Upper lobe of left lung (tissue), 6 donors: ENCODE measurements at regions not wholly inside any gene's neighbourhood (a gene's known extent, or its start where the extent isn't known, plus 50 kb on each side); places are given as distances from the start of the nearest gene placed in this dataset.
A peak's percentile ranks its signal among the peaks of the same experiment; 100 is the strongest.

ENCODE experiments used
- ATAC-seq, 2 donors: fragments of 200-7000 bp; cut with Tn5 transposase; one replicate each; pipeline ENCODE4 v1.9.1; 2022; ENCODE audit warnings: mild to moderate bottlenecking in 2 of 2, moderate library complexity in 2 of 2; ENCODE audit not compliant: low FRiP score in 2 of 2
- DNase-seq, 2 donors: peaks; one replicate each; pipeline ENCODE4 v3.0.0-alpha.2; 2019 to 2020
- H3K27ac ChIP-seq, 4 donors: fragments of 200-600 bp; sonication (generic); one replicate each; pipeline ENCODE4 v1.5.1; 2016 to 2019
- H3K27me3 ChIP-seq, 4 donors: fragments of 200-600 bp; sonication (generic); one replicate each; pipeline ENCODE4 v1.5.1; 2017 to 2019
- H3K36me3 ChIP-seq, 4 donors: fragments of 200-600 bp; sonication (generic); one replicate each; pipeline ENCODE4 v1.5.1; 2016 to 2019
- H3K4me1 ChIP-seq, 4 donors: fragments of 200-600 bp; sonication (generic); one replicate each; pipeline ENCODE4 v1.5.1; 2018 to 2019
- H3K4me3 ChIP-seq, 4 donors: fragments of 200-600 bp; sonication (generic); one replicate each; pipeline ENCODE4 v1.5.1; 2017 to 2019; ENCODE audit warnings: mild to moderate bottlenecking in 2 of 4, moderate library complexity in 1 of 4
- H3K9me3 ChIP-seq, 4 donors: fragments of 200-600 bp; sonication (generic); one replicate each; pipeline ENCODE4 v1.5.1; 2018 to 2019
- CTCF ChIP-seq, 6 experiments: fragments of 450-650 bp in 4 of 6; fragments of 200-600 bp in 2 of 6; sonication (generic) in 2 of 6; IDR thresholded peaks; one replicate each; pipeline ENCODE4 v1.5.1; 2016 to 2019; ENCODE audit warnings: antibody characterized with exemption in 6 of 6
- EP300 ChIP-seq, 4 donors: sonication (generic); formaldehyde crosslinking; IDR thresholded peaks; one replicate each; pipeline ENCODE4 v1.5.1; 2017; ENCODE audit warnings: antibody characterized with exemption in 4 of 4, control low read depth in 2 of 4
- POLR2A ChIP-seq, 4 donors: fragments of 450-650 bp; IDR thresholded peaks; one replicate each; pipeline ENCODE4 v1.5.1; 2016 to 2017; ENCODE audit warnings: antibody characterized with exemption in 4 of 4, mild to moderate bottlenecking in 2 of 4
- POLR2AphosphoS5 ChIP-seq, 2 donors: sonication (generic); formaldehyde crosslinking; IDR thresholded peaks; one replicate each; pipeline ENCODE4 v1.5.1; 2017; ENCODE audit warnings: antibody characterized with exemption in 2 of 2
- WGBS, 2 donors: methylation state at CpG; one replicate each; pipeline ENCODE4 v1.1.5; 2017 to 2018; 5-methylcytosine and 5-hydroxymethylcytosine counted together
- donor health status: DM: no; HTN: no; CAD: no; lungs with moderate emphysema.
- donor health status: DM: no; HTN: yes; CAD: no; lungs with severe emphysema.

GRCh38 chr18:6614952-6615351, 114.6 kb upstream of the ARHGAP28 start:
- Histone ChIP-seq H3K4me3 (no peak overlapping the region), H3K9me3 (no peaks in the 10 kb centered on the region), H3K36me3 (no peaks in the 10 kb centered on the region), H3K27me3 (no peaks in the 10 kb centered on the region), H3K27ac (no peak overlapping the region), H3K4me1 (no peaks in the 10 kb centered on the region)
- no peak for TF ChIP-seq EP300 (IDR thresholded peaks at IDR 0.05)
- no peak for TF ChIP-seq CTCF (IDR thresholded peaks at IDR 0.05)
- ATAC-seq: no peak
- WGBS, 2 donors: 95 to 96% methylated on average over 4 of the region's 4 CpGs
- DNase-seq: no peak

- Histone ChIP-seq H3K9me3 (no peaks in the 10 kb centered on the region), H3K27ac (no peak overlapping the region), H3K27me3 (no peaks in the 10 kb centered on the region), H3K4me3 (no peak overlapping the region), H3K36me3 (no peaks in the 10 kb centered on the region), H3K4me1 (no peaks in the 10 kb centered on the region)
- no peak for DNase-seq
- 67 to 75% methylated on average over 4 of the region's 4 CpGs for WGBS, 2 donors
- TF ChIP-seq POLR2A (IDR thresholded peaks at IDR 0.05): no peak
- no peak for TF ChIP-seq POLR2AphosphoS5 (IDR thresholded peaks at IDR 0.05)
- TF ChIP-seq CTCF (IDR thresholded peaks at IDR 0.05): no peak
- TF ChIP-seq EP300 (IDR thresholded peaks at IDR 0.05): no peak
- ATAC-seq: no peak
Measured at GRCh38 chr18:6616981-6617380, 112.5 kb upstream of the ARHGAP28 start.

- DNase-seq (no peak), ATAC-seq (no peak)
- TF ChIP-seq POLR2AphosphoS5 (IDR thresholded peaks at IDR 0.05) (no peak), POLR2A (IDR thresholded peaks at IDR 0.05) (no peak), EP300 (IDR thresholded peaks at IDR 0.05) (no peak), CTCF (IDR thresholded peaks at IDR 0.05) (no peak)
- Histone ChIP-seq H3K27ac (no peak overlapping the region), H3K27me3 (no peaks in the 10 kb centered on the region), H3K4me3 (no peak overlapping the region), H3K4me1 (peaks cover 0 to 10% (median 2%) of the 10 kb centered on the region in 4 donors), H3K9me3 (no peaks in the 10 kb centered on the region), H3K36me3 (no peaks in the 10 kb centered on the region)
- 84 to 90% methylated on average over 4 of the region's 4 CpGs for WGBS, 2 donors
Measured at GRCh38 chr18:6621437-6621836, 108.1 kb upstream of the ARHGAP28 start.

DNA sequence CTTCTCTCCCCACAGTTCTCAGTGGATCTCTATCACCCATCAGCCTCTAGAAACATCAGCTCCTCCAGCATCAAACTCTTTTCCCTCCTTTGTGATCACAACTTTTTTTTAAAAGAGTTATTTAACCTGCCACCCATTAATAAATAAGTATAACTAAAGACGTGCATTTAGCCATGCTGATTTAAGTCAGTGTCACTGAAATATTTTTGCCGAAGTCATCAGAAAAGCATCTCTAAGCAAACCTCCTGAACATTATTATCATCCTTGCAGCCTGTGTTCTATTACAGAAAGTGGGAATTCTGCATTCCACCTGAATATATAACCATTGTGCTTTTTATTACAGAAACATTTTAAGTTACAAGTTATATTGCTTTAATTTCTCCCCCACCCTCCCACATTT, 106.2 kb upstream of the ARHGAP28 start:
- H3K27me3 ChIP-seq: no peaks in the 10 kb centered on the region
- TF ChIP-seq POLR2AphosphoS5 (IDR thresholded peaks at IDR 0.05) (no peak), CTCF (IDR thresholded peaks at IDR 0.05) (no peak), POLR2A (IDR thresholded peaks at IDR 0.05) (no peak), EP300 (IDR thresholded peaks at IDR 0.05) (no peak)
- H3K27ac ChIP-seq: no peak overlapping the region
- no peaks in the 10 kb centered on the region for H3K9me3 ChIP-seq
- no peak for DNase-seq
- H3K36me3 ChIP-seq: no peaks in the 10 kb centered on the region
- WGBS, 2 donors: 86 to 87% methylated on average over 2 of the region's 2 CpGs
- ATAC-seq: no peak
- H3K4me1 ChIP-seq: peaks cover 0 to 26% (median 6%) of the 10 kb centered on the region in 4 donors
- H3K4me3 ChIP-seq: no peak overlapping the region

DNA sequence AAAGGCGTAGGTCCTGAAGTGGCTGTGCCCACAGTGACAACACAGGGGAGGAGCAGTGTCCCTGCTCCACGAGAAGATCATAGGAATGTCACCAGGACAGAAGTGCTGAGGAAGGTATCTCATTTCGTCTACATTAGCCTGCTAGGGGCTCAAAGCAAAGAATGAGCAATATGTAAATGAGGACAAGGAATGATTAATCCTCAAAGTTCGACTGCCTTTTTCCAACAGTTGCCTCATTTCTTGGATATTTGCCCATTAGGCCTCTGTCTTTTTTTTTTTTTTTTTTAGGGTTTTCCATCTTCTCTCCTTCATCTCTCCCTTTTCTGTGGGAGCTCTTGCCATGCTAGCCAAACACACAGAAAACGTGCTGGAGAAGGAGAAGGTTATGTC, 105.2 kb upstream of the ARHGAP28 start:
- Histone ChIP-seq H3K4me1 (peaks cover 0 to 32% (median 6%) of the 10 kb centered on the region in 4 donors), H3K4me3 (no peak overlapping the region), H3K27ac (peak overlapping the region in 1 of 4 donors; percentile 33), H3K36me3 (no peaks in the 10 kb centered on the region), H3K9me3 (no peaks in the 10 kb centered on the region), H3K27me3 (no peaks in the 10 kb centered on the region)
- 52 to 65% methylated on average over 5 of the region's 5 CpGs for WGBS, 2 donors
- DNase-seq: no peak
- TF ChIP-seq POLR2AphosphoS5 (IDR thresholded peaks at IDR 0.05): no peak
- TF ChIP-seq POLR2A (IDR thresholded peaks at IDR 0.05): no peak
- no peak for TF ChIP-seq CTCF (IDR thresholded peaks at IDR 0.05)
- ATAC-seq: peak in 1 of 2 donors; percentile 72
